D341Med (cell line): ENCODE measurements at regions not wholly inside any gene's neighbourhood (a gene's known extent, or its start where the extent isn't known, plus 50 kb on each side); places are given as distances from the start of the nearest gene placed in this dataset.

Experiments
- DNase-seq: peaks from one replicate; pipeline ENCODE4 v3.0.0; 2012; ENCODE audit warnings: low spot score

GRCh38 chr4:46594661-46595060, 204.7 kb upstream of the GABRA2 start:
- DNase-seq, result no peak

- peak; percentile 8 for DNase-seq
Observed at GRCh38 chr4:46586566-46586965, 196.6 kb upstream of the GABRA2 start.

- no peak for DNase-seq
Observed at GRCh38 chr4:46581677-46582076, 191.7 kb upstream of the GABRA2 start.

- DNase-seq, result no peak
Observed at GRCh38 chr4:46554760-46555465, 165.0 kb upstream of the GABRA2 start.

- no peak for DNase-seq
Observed at GRCh38 chr4:46550471-46550870, 160.5 kb upstream of the GABRA2 start.

- no peak for DNase-seq
Observed at GRCh38 chr4:46549125-46549524, 159.2 kb upstream of the GABRA2 start.

- no peak for DNase-seq
Observed at GRCh38 chr4:46524751-46525150, 134.8 kb upstream of the GABRA2 start.

GRCh38 chr4:46520361-46520760, 130.4 kb upstream of the GABRA2 start:
- DNase-seq, result no peak

- DNase-seq, result no peak
Observed at GRCh38 chr4:46515940-46516339, 126.0 kb upstream of the GABRA2 start.

GRCh38 chr4:46508216-46508615, 118.3 kb upstream of the GABRA2 start:
- DNase-seq, result no peak

- DNase-seq, result no peak
Observed at GRCh38 chr4:46506876-46507275, 116.9 kb upstream of the GABRA2 start.

- DNase-seq, result no peak
Observed at GRCh38 chr4:46505131-46505530, 115.2 kb upstream of the GABRA2 start.

- DNase-seq, result no peak
Observed at GRCh38 chr4:46503739-46504138, 113.8 kb upstream of the GABRA2 start.

GRCh38 chr4:46492394-46492793, 102.5 kb upstream of the GABRA2 start:
- no peak for DNase-seq

GRCh38 chr4:46491455-46491854, 101.5 kb upstream of the GABRA2 start:
- no peak for DNase-seq

GRCh38 chr4:46484881-46485280, 95.0 kb upstream of the GABRA2 start:
- no peak for DNase-seq

- no peak for DNase-seq
Observed at GRCh38 chr4:46462733-46463132, 72.8 kb upstream of the GABRA2 start.

GRCh38 chr4:46459308-46459707, 69.4 kb upstream of the GABRA2 start:
- DNase-seq, result no peak

GRCh38 chr4:46450556-46450955, 60.6 kb upstream of the GABRA2 start:
- DNase-seq, result no peak

GRCh38 chr4:46445710-46446314, 55.9 kb upstream of the GABRA2 start:
- no peak for DNase-seq

- no peak for DNase-seq
Observed at GRCh38 chr4:46444318-46445000, 54.5 kb upstream of the GABRA2 start.

GRCh38 chr4:46442963-46443362, 53.0 kb upstream of the GABRA2 start:
- no peak for DNase-seq

GRCh38 chr4:46441136-46441859, 51.4 kb upstream of the GABRA2 start:
- no peak for DNase-seq
